SK-N-MC (cell line): ENCODE measurements at regions not wholly inside any gene's neighbourhood (a gene's known extent, or its start where the extent isn't known, plus 50 kb on each side); places are given as distances from the start of the nearest gene placed in this dataset.

ENCODE experiments used
- EZH2 ChIP-seq: fragments of 200-600 bp; sonication (generic); IDR thresholded peaks from one replicate; pipeline ENCODE4 v1.6.1; 2017; ENCODE audit warnings: antibody characterized with exemption
- FOXP2 ChIP-seq: optimal IDR thresholded peaks from 2 replicates; pipeline ENCODE3; 2011; ENCODE audit warnings: mild to moderate bottlenecking, moderate library complexity; ENCODE audit not compliant: insufficient read depth; ENCODE audit errors: extremely low read length, control extremely low read depth
- POLR2AphosphoS5 ChIP-seq: IDR thresholded peaks from 2 replicates; pipeline ENCODE4 v1.6.1; 2012; ENCODE audit warnings: mild to moderate bottlenecking, low read depth, low read length, borderline replicate concordance

DNA sequence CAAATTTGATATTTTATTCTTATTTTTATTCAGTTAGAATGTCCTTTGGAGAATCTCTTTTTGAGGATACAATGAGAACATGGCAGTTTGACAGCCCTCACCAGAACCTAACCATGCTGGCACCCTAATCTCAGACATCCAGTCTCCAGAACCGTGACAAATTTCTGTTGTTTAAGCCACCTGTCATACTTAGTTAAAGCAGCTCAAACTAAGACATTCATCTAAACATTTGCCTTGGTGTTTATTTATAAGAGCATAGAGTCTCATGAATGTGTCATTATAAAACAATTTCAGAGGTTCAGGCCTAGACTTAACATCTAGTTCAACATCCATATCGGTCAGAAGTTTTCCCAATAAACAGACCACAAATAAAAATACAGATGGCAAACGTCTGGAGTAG, 125.1 kb upstream of the FUNDC1 start:
- TF ChIP-seq POLR2AphosphoS5 (no peak), EZH2 (no peak), FOXP2 (no peak)
